H9 (cell line): ENCODE measurements at regions not wholly inside any gene's neighbourhood (a gene's known extent, or its start where the extent isn't known, plus 50 kb on each side); places are given as distances from the start of the nearest gene placed in this dataset.

Experiments
- DNase-seq: peaks from one replicate; pipeline ENCODE4 v3.0.0-alpha.2; 2017
- H2AFZ ChIP-seq: one replicate; pipeline ENCODE4 v1.6.1; 2013; ENCODE audit warnings: mild to moderate bottlenecking, low read length, control low read depth, moderate library complexity
- H2AK5ac ChIP-seq: 2 replicates; pipeline ENCODE4 v1.6.1; 2013; ENCODE audit warnings: low read length, control low read depth, mixed read lengths; ENCODE audit not compliant: insufficient read length
- H2BK120ac ChIP-seq: one replicate; pipeline ENCODE4 v1.6.1; 2013; ENCODE audit warnings: low read depth, mild to moderate bottlenecking, low read length, control low read depth, inconsistent platforms; ENCODE audit not compliant: poor library complexity, severe bottlenecking
- H2BK12ac ChIP-seq: 2 replicates; pipeline ENCODE4 v1.6.1; 2013; ENCODE audit warnings: low read length, control low read depth, mixed read lengths, low read depth; ENCODE audit not compliant: insufficient read length
- H2BK15ac ChIP-seq: 2 replicates; pipeline ENCODE4 v1.6.1; 2013; ENCODE audit warnings: low read depth, low read length, control low read depth
- H2BK20ac ChIP-seq: one replicate; pipeline ENCODE4 v1.6.1; 2013; ENCODE audit warnings: low read depth, mild to moderate bottlenecking, low read length, control low read depth, inconsistent platforms; ENCODE audit not compliant: poor library complexity, severe bottlenecking
- H2BK5ac ChIP-seq: 2 replicates; pipeline ENCODE4 v1.6.1; 2013; ENCODE audit warnings: low read length, control low read depth, mixed read lengths; ENCODE audit not compliant: insufficient read length
- H3K14ac ChIP-seq: 2 replicates; pipeline ENCODE4 v1.6.1; 2013; ENCODE audit warnings: low read length, control low read depth; ENCODE audit not compliant: insufficient read depth
- H3K18ac ChIP-seq: 2 replicates; pipeline ENCODE4 v1.6.1; 2013; ENCODE audit warnings: low read depth, mild to moderate bottlenecking, mixed read lengths, low read length, control low read depth; ENCODE audit not compliant: insufficient read length
- H3K23ac ChIP-seq: 2 replicates; pipeline ENCODE4 v1.6.1; 2013; ENCODE audit warnings: low read length, control low read depth, mixed read lengths, low read depth; ENCODE audit not compliant: insufficient read length
- H3K23me2 ChIP-seq: 2 replicates; pipeline ENCODE4 v1.6.1; 2013; ENCODE audit warnings: low read depth, mild to moderate bottlenecking, mixed read lengths, low read length, control low read depth; ENCODE audit not compliant: insufficient read length, poor library complexity, severe bottlenecking
- H3K27ac ChIP-seq: 2 replicates; pipeline ENCODE4 v1.5.1; 2013; ENCODE audit warnings: low read length, control low read depth, mixed read lengths, low read depth; ENCODE audit not compliant: insufficient read length
- H3K27me3 ChIP-seq: 2 replicates; pipeline ENCODE4 v1.6.1; 2013; ENCODE audit warnings: low read length, control low read depth, inconsistent platforms; ENCODE audit not compliant: insufficient read depth
- H3K4ac ChIP-seq: 2 replicates; pipeline ENCODE4 v1.6.1; 2013; ENCODE audit warnings: low read depth, mild to moderate bottlenecking, control low read depth, inconsistent platforms, low read length, moderate library complexity
- H3K4me1 ChIP-seq: 2 replicates; pipeline ENCODE4 v1.6.1; 2013; ENCODE audit warnings: low read length, control low read depth, inconsistent platforms; ENCODE audit not compliant: insufficient read depth
- H3K4me2 ChIP-seq: 2 replicates; pipeline ENCODE4 v1.6.1; 2013; ENCODE audit warnings: low read length, control low read depth, mixed read lengths; ENCODE audit not compliant: insufficient read length, insufficient read depth
- H3K56ac ChIP-seq: 2 replicates; pipeline ENCODE4 v1.6.1; 2013; ENCODE audit warnings: low read depth, mild to moderate bottlenecking, mixed read lengths, low read length, control low read depth; ENCODE audit not compliant: insufficient read length
- H3K79me1 ChIP-seq: 2 replicates; pipeline ENCODE4 v1.6.1; 2013; ENCODE audit warnings: low read depth, mild to moderate bottlenecking, moderate library complexity, low read length, control low read depth, inconsistent platforms; ENCODE audit not compliant: insufficient read depth, poor library complexity, severe bottlenecking
- H3K79me2 ChIP-seq: 2 replicates; pipeline ENCODE4 v1.6.1; 2013; ENCODE audit warnings: low read length, control low read depth, inconsistent platforms; ENCODE audit not compliant: insufficient read depth
- H3K9ac ChIP-seq: 2 replicates; pipeline ENCODE4 v1.6.1; 2013; ENCODE audit warnings: low read length, control low read depth, mixed read lengths; ENCODE audit not compliant: insufficient read length; ENCODE audit errors: extremely low read depth
- H3K9me3 ChIP-seq: one replicate; pipeline ENCODE4 v1.6.1; 2013; ENCODE audit warnings: low read depth, low read length, inconsistent platforms; ENCODE audit not compliant: control insufficient read depth
- H3T11ph ChIP-seq: one replicate; pipeline ENCODE4 v1.6.1; 2013; ENCODE audit warnings: mild to moderate bottlenecking, low read length, control low read depth, inconsistent platforms
- H4K20me1 ChIP-seq: one replicate; pipeline ENCODE4 v1.6.1; 2013; ENCODE audit not compliant: control insufficient read depth, insufficient read length, insufficient read depth
- H4K5ac ChIP-seq: 2 replicates; pipeline ENCODE4 v1.6.1; 2013; ENCODE audit warnings: low read depth, mild to moderate bottlenecking, mixed read lengths, low read length, control low read depth; ENCODE audit not compliant: insufficient read length
- H4K8ac ChIP-seq: replicated peaks from 2 replicates; pipeline ENCODE4 v1.6.1; 2013; ENCODE audit warnings: low read length, control low read depth, mixed read lengths, low read depth; ENCODE audit not compliant: insufficient read length
- H4K91ac ChIP-seq: 2 replicates; pipeline ENCODE4 v1.6.1; 2013; ENCODE audit warnings: low read depth, mild to moderate bottlenecking, moderate library complexity, mixed read lengths, low read length, control low read depth; ENCODE audit not compliant: insufficient read length
- H3K27ac Mint-ChIP-seq, 3 experiments: 2 replicates in 2 of 3; 3 replicates in 1 of 3; pipeline ENCODE4 v1.8.0; 2020 to 2021; ENCODE audit warnings: mixed read lengths in 3 of 3, mild to moderate bottlenecking in 1 of 3, moderate library complexity in 1 of 3
- H3K27me3 Mint-ChIP-seq: 2 replicates; pipeline ENCODE4 v1.8.0; 2021; ENCODE audit warnings: low read depth, mild to moderate bottlenecking, moderate library complexity, mixed read lengths
- H3K36me3 Mint-ChIP-seq, 3 experiments: 2 replicates in 2 of 3; 3 replicates in 1 of 3; pipeline ENCODE4 v1.8.0; 2020 to 2021; ENCODE audit warnings: low read depth in 3 of 3, mixed read lengths in 3 of 3; ENCODE audit not compliant: insufficient read depth in 1 of 3
- H3K4me1 Mint-ChIP-seq, 2 experiments: 2 replicates each; pipeline ENCODE4 v1.8.0; 2020; ENCODE audit warnings: mixed read lengths in 2 of 2
- H3K4me3 Mint-ChIP-seq, 2 experiments: 2 replicates in 1 of 2; 3 replicates in 1 of 2; pipeline ENCODE4 v1.8.0; 2020 to 2021; ENCODE audit warnings: mild to moderate bottlenecking in 2 of 2, mixed read lengths in 2 of 2, moderate library complexity in 1 of 2
- H3K9me3 Mint-ChIP-seq, 2 experiments: 2 replicates in 1 of 2; 3 replicates in 1 of 2; pipeline ENCODE4 v1.8.0; 2020; ENCODE audit warnings: mild to moderate bottlenecking in 2 of 2, mixed read lengths in 2 of 2, moderate library complexity in 1 of 2
- CTCF ChIP-seq: fragments of 200-600 bp; sonication (generic); conservative IDR thresholded peaks from 3 replicates; pipeline ENCODE4 v1.8.0; 2021; ENCODE audit warnings: antibody characterized with exemption, mild to moderate bottlenecking
- WGBS: extraction: QIAGEN DNeasy Blood & Tissue Kit; methylation state at CpG from one replicate; pipeline ENCODE4 v1.1.7; 2013; ENCODE audit warnings: missing lambda C conversion rate, low lambda C conversion rate, mixed read lengths; ENCODE audit not compliant: insufficient read length; ENCODE audit errors: extremely low coverage; 5-methylcytosine and 5-hydroxymethylcytosine counted together

- Mint-ChIP-seq H3K4me3 (no peak overlapping the region), H3K4me1 (peaks cover 41 to 45% of the 10 kb centered on the region in 2 experiments), H3K9me3 (peaks cover 5 to 7% of the 10 kb centered on the region in 2 experiments; a peak in 4 of 5 replicates), H3K36me3 (peaks cover 0 to 5% (median 0%) of the 10 kb centered on the region in 3 experiments; a peak in 3 of 7 replicates), H3K27me3 (peaks cover 61% of the 10 kb centered on the region), H3K27ac (no peak overlapping the region)
- H4K20me1 ChIP-seq: no peaks in the 10 kb centered on the region
- H4K5ac ChIP-seq: no peak overlapping the region
- no peak overlapping the region for H3K18ac ChIP-seq
- no peaks in the 10 kb centered on the region for H3K79me2 ChIP-seq
- H3K4ac ChIP-seq: no peak overlapping the region
- no CpG with 5 or more reads among the region's 11 CpGs for WGBS
- H3K27me3 ChIP-seq: no peaks in the 10 kb centered on the region
- H3K56ac ChIP-seq: no peak overlapping the region
- H3K14ac ChIP-seq: no peak overlapping the region
- no peak overlapping the region for H2BK120ac ChIP-seq
- H3K79me1 ChIP-seq: no peaks in the 10 kb centered on the region
- H3K27ac ChIP-seq: no peak overlapping the region
- peaks cover 3% of the 10 kb centered on the region for H3K4me1 ChIP-seq
- H3K9me3 ChIP-seq: no peaks in the 10 kb centered on the region
- no peak overlapping the region for H2AK5ac ChIP-seq
- H4K91ac ChIP-seq: no peak overlapping the region
- no peak overlapping the region for H2BK5ac ChIP-seq
- DNase-seq: no peak
- no peak overlapping the region for H3K4me2 ChIP-seq
- no peak overlapping the region for H2AFZ ChIP-seq
- H3K23me2 ChIP-seq: peaks cover 5% of the 10 kb centered on the region
- no peak overlapping the region for H3K9ac ChIP-seq
- H2BK12ac ChIP-seq: no peak overlapping the region
- H3T11ph ChIP-seq: no peak overlapping the region
- no peak for TF ChIP-seq CTCF
- H2BK15ac ChIP-seq: no peak overlapping the region
- H2BK20ac ChIP-seq: no peak overlapping the region
- no peak overlapping the region for H3K23ac ChIP-seq
- H4K8ac ChIP-seq: no peak overlapping the region
Measured at GRCh38 chr6:167682125-167682524, 144.6 kb upstream of the AFDN start.
